Mammary epithelial cell (primary cell): ENCODE measurements at regions not wholly inside any gene's neighbourhood (a gene's known extent, or its start where the extent isn't known, plus 50 kb on each side); places are given as distances from the start of the nearest gene placed in this dataset.

Experiments used
- CTCF ChIP-seq, 2 donors: IDR thresholded peaks in 1 of 2; conservative IDR thresholded peaks in 1 of 2; 2 replicates each; pipeline ENCODE4 v1.5.1; 2011 to 2012; ENCODE audit warnings: inconsistent platforms in 2 of 2, low read length in 2 of 2, mild to moderate bottlenecking in 2 of 2, control low read depth in 1 of 2, low read depth in 1 of 2; ENCODE audit not compliant: insufficient read depth in 1 of 2; ENCODE audit errors: extremely low read depth in 1 of 2
- EZH2 ChIP-seq: IDR thresholded peaks from 2 replicates; pipeline ENCODE4 v1.6.1; 2012; ENCODE audit warnings: low read length, inconsistent platforms, borderline replicate concordance

GRCh38 chr13:89816404-89816803 is 1531.1 kb upstream of the MIR17HG start:
- TF ChIP-seq EZH2 (no peak), CTCF (conservative IDR thresholded peaks at IDR 0.05 in 1 of 2, IDR thresholded peaks at IDR 0.05 in 1 of 2; ENCODE audit: extremely low read depth in 1 of 2, insufficient read depth in 1 of 2, low read depth in 1 of 2, low read length in 2 of 2) (no peak)
